GM19239 (cell line): ENCODE measurements at regions not wholly inside any gene's neighbourhood (a gene's known extent, or its start where the extent isn't known, plus 50 kb on each side); places are given as distances from the start of the nearest gene placed in this dataset.
"Not testable (repeated sequence)": the region's sequence is repeated elsewhere in the genome, so short reads cannot be mapped to it uniquely, and the experiment has no call there.

Experiments used
- DNase-seq: peaks from one replicate; pipeline ENCODE4 v3.0.0; 2011; ENCODE audit warnings: low spot score; ENCODE audit not compliant: insufficient read length
- FAIRE-seq: peaks from 2 replicates; lab custom pipeline; 2011; peaks lifted over from hg19 to GRCh38; lab: Jason Lieb, UNC

- FAIRE-seq (peak; percentile 8), DNase-seq (no peak)
Observed at GRCh38 chr2:183752571-183752970, 628.3 kb downstream of the NUP35 start.

DNA sequence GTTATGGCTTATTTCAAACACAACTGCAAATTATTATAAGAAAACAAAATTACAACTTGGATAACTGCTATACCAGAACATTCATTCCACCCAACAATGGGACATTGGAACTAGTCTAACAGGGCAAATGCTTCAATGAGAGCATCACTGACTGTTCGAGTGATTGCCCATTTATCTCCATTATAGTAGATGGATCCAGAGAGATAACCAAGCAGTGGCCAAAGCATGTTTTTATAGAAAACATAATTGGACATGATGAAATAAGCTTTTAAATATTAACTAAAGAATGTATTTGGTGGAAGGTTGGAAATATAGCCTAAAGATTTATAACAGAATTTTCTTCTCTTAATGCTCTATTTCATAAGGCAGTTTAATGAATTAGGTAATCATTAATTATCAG is 634.8 kb downstream of the NUP35 start:
- DNase-seq (no peak), FAIRE-seq (no peak)

DNA sequence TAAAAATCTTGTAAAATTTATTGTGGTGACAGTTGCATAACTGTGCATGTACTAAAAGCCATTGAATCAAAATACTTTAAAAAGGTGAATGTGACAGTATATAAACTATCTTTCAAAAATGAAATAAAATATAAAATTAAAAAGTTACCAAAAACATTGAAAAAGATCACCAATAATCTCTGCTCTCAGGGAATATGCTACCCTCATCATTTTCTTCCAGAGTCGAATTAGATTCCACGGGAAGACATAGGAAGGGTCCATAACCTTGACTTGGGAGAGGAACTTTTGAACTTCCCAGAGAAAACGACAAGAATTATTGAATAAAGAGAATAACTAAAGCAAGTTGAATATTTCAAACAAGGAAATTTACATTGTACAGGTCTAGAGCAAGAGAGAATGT is 649.5 kb downstream of the NUP35 start:
- no peak for DNase-seq
- FAIRE-seq = no peak

DNA sequence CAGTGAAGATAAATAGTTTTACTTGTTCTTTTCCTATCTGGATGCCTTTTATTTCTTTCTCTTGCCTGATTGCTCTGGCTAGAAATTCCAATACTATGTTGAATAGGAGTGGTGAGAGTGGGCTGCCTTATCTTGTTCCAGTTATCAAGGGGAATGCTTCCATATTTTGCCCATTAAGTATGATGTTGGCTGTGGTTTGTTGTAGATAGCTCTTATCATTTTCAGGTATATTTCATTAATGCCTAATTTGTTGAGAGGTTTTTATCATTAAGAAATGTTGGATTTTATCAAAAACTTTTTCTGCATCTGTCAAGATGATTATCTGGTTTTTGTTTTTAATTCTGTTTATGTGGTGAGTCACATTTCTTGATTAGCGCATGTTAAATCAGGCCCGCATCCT is 655.8 kb downstream of the NUP35 start:
- DNase-seq (no peak), FAIRE-seq (no peak)

DNA sequence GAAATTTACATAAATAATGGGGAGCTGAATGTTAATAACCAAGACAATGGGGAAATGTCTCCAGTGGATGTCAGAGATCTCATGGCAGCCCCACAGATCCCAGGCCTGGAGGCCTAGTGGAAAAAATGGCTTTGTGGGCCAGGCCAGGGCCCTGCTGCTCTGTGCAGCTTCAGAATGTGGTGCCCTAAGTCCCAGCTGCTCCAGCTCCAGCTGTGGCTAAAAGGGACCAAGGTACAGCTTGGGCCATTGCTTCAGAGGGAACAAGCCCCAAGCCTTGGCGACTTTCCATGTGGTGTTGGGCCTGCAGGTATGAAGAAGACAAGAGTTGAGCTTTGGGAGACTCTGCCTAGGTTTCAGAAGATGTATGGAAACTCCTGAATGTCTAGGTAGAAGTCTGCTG is 658.2 kb downstream of the NUP35 start:
- FAIRE-seq = no peak
- DNase-seq = no peak

DNA sequence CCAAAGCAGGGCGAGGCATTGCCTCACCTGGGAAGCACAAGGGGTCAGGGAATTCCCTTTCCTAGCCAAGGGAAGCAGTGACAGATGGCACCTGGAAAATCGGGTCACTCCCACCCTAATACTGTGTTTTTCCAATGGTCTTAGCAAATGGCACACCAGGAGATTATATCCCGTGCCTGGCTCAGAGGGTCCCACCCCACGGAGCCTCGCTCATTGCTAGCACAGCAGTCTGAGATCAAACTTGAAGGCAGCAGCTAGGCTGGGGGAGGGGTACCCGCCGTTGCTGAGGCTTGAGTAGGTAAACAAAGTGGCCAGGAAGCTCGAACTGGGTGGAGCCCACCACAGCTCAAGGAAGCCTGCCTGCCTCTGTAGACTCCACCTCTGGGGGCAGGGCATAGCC is 664.6 kb downstream of the NUP35 start:
- DNase-seq, FAIRE-seq: not testable (repeated sequence)

DNA sequence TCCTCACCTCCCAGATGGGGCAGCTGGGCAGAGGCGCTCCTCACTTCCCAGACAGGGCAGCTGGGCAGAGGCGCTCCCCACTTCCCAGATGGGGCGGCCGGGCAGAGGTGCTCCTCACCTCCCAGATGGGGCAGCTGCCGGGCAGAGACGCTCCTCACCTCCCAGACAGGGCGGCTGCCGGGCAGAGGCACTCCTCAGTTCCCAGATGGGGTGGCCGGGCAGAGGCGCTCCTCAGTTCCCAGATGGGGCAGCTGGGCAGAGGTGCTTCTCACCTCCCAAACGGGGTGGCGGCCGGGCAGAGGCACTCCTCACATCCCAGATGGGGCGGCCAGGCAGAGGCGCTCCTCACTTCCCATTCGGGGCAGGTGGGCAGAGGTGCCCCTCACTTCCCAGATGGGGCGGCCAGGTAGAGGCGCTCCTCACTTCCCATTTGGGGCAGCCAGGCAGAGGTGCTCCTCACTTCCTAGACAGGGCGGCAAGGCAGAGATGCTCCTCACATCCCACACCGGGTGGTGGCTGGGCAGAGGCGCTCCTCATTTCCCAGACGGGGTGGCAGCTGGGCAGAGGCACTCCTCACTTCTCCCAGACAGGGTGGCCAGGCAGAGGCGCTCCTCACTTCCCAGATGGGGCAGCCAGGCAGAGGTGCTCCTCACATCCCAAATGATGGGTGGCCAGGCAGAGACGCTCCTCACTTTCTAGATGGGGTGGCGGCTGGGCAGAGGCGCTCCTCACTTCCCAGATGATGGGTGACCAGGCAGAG is 668.1 kb downstream of the NUP35 start:
- FAIRE-seq, DNase-seq: not testable (repeated sequence)

- DNase-seq = no peak
- no peak for FAIRE-seq
Observed at GRCh38 chr2:183798535-183798934, 674.3 kb downstream of the NUP35 start.

DNA sequence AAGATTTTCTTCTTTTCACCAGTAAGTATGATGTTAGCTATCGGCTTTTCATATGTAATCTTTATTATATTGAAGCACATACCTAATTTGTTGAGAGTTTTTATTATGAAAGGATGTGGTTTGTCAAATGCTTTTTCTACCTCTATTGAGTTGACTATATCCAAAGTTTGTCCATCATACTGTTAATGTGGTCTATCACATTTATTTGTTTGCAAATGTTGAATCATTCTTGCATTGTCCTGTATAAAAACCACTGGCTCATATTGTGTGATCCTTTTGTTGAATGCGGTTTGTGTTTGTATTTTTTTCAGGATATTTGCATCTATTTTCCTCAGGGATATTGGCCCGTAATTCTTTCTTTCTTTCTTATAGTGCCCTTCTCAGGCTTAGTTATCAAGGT is 675.5 kb downstream of the NUP35 start:
- FAIRE-seq = no peak
- DNase-seq = no peak

DNA sequence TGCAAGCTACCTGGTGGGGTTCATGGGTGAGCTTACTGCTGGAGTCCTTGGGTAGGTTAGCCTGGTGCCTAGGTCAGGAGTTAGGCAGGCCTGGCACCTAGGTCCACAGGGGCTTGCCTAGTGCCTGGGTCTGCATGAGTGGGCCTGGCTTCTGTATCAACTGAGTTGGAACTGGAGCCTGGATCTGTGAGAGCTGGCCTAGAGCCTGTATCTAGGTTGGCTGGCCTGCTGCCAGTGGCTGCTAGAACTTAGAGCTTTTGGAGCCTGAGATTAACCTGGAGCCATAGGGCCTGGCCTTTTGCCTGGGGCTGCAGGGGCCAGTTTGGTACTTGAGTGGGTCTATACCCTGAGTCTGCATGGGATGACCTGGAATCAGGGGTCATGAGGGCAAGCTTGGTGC is 679.4 kb downstream of the NUP35 start:
- FAIRE-seq (no peak), DNase-seq (no peak)

GRCh38 chr2:183807870-183808269 is 683.6 kb downstream of the NUP35 start:
- no peak for FAIRE-seq
- DNase-seq = no peak

GRCh38 chr2:183809404-183809803 is 685.2 kb downstream of the NUP35 start:
- no peak for DNase-seq
- FAIRE-seq = no peak

DNA sequence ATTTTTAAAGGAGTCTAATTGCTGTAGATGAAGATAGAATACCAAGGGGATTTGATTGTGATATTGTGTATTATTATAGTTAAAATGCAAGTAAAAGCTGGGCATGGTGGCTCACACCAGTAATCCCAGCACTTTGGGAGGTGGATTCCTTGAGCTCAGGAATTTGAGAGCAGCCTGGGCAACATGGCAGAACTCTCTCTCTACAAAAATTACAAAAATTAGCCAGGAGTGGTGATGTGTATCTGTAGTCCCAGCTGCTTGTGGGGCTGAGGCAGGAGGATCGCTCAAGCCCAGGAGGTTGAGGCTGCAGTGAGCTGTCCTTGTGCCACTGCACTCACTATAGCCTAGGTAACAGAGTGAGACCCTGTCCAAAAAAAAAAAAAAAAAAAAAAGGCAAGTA is 687.0 kb downstream of the NUP35 start:
- no peak for FAIRE-seq
- DNase-seq = no peak

- no peak for FAIRE-seq
- DNase-seq = no peak
Observed at GRCh38 chr2:183812091-183812490, 687.8 kb downstream of the NUP35 start.

DNA sequence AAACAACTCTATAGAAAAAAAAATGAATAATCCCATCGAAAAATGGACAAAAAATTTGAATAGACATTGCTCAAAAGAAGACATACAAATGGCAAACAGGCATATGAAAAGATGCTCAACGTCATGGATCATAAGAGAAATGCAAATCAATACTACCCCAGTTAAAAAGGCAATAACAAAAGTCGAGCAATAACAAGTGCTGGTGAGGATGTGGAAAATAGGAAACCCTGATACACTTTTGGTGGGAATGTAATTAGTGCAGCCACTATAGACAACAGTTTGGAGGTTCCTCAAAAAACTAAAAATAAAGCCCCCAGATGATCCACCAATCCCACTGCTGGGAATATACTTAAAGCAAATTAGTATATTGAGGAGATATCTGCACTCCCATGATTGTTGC is 701.5 kb downstream of the NUP35 start:
- DNase-seq (no peak), FAIRE-seq (no peak)

GRCh38 chr2:183829931-183830330 is 705.7 kb downstream of the NUP35 start:
- DNase-seq (no peak), FAIRE-seq (no peak)

DNA sequence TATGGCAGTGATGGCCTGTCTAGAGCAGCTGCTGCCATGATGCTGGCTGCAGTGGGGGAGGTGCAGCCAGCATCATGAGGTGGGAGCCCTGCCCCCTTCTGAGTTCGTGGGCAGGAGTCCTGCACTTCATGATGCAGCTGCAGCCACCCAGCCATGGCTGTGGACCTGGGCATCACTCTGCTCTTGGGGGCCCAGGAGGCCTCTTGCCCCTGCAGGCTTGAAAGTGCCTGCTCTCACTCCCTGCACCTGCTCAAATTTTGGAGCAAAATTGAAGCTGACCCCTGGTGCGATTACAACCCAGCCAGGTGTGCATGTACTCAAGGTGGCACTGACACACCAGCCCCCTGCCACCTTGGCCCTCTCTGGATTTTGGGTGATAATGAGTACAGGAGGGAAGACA is 712.9 kb downstream of the NUP35 start:
- DNase-seq = no peak
- no peak for FAIRE-seq

DNA sequence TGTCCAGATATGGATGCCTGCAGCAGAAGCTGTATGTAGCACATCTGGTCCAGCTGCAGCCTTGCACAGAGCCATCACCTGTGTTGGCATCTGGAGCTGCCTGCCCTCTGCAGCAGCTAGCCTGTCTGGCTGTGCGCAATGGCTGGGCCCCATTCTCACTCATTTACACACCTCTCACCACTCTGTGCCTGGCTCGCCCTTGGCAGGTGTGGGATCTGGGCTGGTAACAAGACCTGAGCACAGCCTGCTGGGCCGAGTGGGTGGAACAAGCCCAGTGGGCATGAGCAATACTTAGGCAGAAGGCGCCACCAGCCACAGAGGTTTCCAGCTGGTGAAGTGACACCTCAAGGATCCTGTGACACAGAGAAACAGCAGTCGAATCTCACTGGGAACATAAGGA is 714.1 kb downstream of the NUP35 start:
- FAIRE-seq (no peak), DNase-seq (no peak)

DNA sequence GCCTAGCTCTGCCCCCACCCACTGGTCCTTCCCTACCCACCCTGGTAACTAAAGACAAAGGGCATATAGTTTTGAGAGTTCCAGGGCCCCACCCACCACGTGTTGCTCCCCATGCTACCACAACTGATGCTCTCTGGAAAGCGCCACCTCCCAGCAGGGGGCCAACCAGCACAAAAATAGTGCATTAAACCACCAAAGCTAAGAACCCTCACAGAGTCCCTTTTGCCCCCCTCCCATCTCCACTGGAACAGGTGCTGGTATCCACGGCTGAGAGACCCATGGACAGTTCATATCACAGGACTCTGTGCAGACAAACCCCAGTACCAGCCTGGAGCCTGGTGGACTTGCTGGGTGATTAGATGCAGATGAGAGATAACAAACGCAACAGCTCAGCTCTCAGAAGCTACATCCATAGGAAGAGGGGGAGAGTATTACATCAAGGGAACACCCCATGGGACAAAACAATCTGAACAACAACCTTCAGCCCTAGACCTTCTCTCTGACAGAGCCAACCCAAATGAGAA is 715.9 kb downstream of the NUP35 start:
- DNase-seq = no peak

DNA sequence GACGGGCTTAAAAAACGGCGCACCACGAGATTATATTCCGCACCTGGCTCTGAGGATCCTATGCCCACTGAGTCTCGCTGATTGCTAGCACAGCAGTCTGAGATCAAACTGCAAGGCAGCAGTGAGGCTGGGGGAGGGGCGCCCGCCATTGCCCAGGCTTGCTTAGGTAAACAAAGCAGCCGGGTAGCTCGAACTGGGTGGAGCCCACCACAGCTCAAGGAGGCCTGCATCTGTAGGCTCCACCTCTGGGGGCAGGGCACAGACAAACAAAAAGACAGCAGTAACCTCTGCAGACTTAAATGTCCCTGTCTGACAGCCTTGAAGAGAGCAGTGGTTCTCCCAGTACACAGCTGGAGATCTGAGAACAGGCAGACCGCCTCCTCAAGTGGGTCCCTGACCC is 725.6 kb downstream of the NUP35 start:
- not testable (repeated sequence) for DNase-seq, FAIRE-seq

More for the DNA sequence above, 715.9 kb downstream of the NUP35 start:
- no peak for FAIRE-seq

DNA sequence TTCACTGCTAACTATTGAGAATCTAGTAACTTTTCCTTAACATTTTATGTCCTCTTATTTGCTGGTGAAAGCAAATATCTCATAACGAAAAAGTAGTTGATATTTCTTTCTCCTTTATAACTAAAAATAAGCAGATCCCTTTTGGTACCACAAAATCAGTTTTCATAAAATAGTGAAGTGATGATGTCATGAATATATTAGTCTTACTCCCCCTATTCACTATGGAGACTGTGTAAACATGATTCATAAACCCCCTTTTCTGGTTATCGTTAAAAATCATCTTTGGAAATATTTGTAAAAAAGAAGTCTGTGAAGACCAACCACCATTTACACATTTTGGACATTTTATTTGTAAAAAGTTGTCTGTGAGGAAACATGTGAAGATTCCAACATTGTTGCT is 734.9 kb downstream of the NUP35 start:
- no peak for DNase-seq
- no peak for FAIRE-seq

DNA sequence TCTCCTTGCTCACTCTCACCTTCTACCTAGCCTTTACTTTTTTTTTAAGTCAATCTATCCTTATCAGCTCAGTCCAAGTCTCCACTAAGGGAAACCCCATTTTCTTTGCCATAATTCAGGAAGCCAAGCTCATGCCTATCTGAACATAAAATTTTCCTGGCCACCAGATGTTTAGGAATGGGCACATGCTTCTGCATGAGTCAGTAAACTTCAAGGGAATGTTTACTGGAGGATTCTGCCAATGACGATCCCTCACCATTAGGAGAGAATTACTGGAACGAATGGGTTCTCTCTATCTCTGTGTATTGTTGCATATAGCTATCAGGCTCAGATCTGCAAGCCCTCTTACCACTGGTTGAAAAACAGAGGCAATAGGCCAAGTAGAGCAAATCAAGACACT is 731.7 kb upstream of the ZNF804A start:
- no peak for FAIRE-seq
- DNase-seq = no peak
